ENCODE measurements at regions not wholly inside any gene's neighbourhood (a gene's known extent, or its start where the extent isn't known, plus 50 kb on each side); places are given as distances from the start of the nearest gene placed in this dataset.

DNA sequence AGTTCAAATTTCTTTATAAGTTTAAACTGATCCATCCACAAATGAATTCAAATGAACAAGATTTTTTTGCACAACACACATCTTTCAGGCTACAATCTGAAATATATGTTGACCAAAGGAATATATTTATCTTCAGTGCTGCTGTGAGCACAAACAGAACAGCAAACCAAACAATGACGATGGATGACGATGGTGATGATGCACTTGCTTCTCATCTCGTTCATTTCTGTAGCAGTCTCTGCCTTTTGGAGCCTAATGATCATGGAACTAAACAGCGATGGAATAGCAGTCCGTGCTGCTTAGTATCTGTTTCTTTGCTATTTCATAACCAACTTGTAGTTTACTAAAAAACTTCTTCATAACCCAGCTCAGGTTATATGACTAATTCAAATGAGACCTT is 220.7 kb upstream of the BLID start:
- DNase-seq (ENCODE audit: extremely low spot score), result no peak
- no peaks in the 10 kb centered on the region for H3K4me1 ChIP-seq (ENCODE audit: insufficient read depth)
- H3K27ac ChIP-seq (ENCODE audit: low read depth), result no peak overlapping the region
- H3K4me3 ChIP-seq (ENCODE audit: low read depth, low read length), result no peak overlapping the region
- 78% methylated on average over 5 of the region's 5 CpGs for WGBS
- no peaks in the 10 kb centered on the region for H3K36me3 ChIP-seq (ENCODE audit: insufficient read depth)

DNA sequence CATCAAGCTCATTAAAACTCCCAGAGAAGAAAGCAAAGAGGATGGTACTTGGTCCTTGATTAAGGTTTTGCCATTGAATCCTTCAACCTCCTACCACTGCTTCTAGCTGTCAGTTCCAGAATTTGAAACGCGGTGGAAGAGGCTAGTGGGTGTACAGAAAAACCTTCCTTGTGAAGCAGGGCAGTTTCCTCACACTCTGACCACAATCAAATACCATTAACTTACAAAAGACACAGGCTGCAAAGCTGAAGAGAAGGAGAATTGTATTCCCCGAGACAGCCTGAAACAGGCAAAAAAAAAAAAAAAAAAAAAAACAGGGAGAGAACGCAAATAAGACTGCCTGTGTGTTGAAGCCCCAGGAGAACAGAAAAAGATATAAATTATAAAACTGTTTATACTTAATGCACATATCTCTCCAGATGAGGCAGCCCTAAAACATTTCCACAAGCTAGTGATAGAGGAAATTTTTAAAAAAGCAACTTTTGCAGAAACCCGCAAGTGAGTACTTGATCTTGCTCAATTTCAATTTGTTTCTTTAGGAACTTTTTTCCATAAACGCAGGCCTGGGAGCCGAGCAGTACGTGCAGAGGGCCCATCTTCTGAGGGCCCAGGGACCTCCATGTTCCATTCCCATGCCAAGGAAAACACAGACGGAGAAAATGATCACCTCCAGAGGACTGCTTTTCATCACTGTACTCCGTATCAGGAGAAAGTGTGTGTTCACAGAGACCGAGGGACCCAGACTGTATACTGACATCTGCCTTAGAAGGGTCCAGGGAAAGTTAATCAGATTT is 218.7 kb upstream of the BLID start:
- DNase-seq (ENCODE audit: extremely low spot score), result no peak
- H3K4me1 ChIP-seq (ENCODE audit: insufficient read depth), result no peaks in the 10 kb centered on the region
- H3K36me3 ChIP-seq (ENCODE audit: insufficient read depth), result no peaks in the 10 kb centered on the region
- 54% methylated on average over 11 of the region's 11 CpGs for WGBS
- no peak overlapping the region for H3K27ac ChIP-seq (ENCODE audit: low read depth)
- no peak overlapping the region for H3K4me3 ChIP-seq (ENCODE audit: low read depth, low read length)

DNA sequence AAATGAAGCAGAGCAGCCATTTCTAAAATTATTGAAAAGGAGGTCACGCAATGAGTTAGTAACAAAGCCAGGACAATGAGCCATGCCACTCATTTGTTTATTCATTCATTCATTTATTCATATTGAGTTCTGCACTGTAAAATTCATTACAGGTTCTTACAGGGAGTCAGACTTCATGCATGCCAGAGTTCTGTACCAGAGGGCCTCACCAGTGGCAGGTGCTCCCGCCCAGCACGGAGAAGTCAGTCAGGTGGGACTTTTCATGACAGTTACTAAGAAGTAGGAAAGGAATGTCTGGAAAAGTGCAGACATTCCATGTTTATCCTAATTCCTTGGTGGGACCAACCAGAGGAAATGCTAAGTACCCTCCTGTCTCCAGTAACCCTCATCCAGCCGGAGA is 217.5 kb upstream of the BLID start:
- 98% methylated on average over 4 of the region's 4 CpGs for WGBS
- no peaks in the 10 kb centered on the region for H3K4me1 ChIP-seq (ENCODE audit: insufficient read depth)
- no peak for DNase-seq (ENCODE audit: extremely low spot score)
- no peak overlapping the region for H3K4me3 ChIP-seq (ENCODE audit: low read depth, low read length)
- no peak overlapping the region for H3K27ac ChIP-seq (ENCODE audit: low read depth)
- H3K36me3 ChIP-seq (ENCODE audit: insufficient read depth), result no peaks in the 10 kb centered on the region

DNA sequence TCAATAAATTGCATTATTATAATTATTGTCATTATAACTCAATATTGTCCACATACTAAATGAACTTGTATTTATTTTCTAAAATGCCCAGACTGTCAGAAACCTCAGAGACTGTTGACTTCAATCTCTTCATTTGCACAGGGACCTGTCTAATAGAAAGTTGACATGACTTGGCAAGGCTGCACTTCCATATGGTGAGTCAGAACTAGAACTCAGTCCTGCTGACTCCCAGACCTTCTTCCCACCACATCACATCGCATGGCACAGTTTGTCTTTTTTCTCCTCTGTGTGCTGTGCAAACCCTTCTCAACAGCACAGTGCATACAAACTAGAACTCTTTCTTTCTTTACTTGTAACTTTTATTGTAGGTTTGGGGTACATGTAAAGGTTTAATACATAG is 215.1 kb upstream of the BLID start:
- DNase-seq (ENCODE audit: extremely low spot score), result no peak
- 86% methylated on average over 1 of the region's 1 CpG for WGBS
- no peak overlapping the region for H3K27ac ChIP-seq (ENCODE audit: low read depth)
- no peaks in the 10 kb centered on the region for H3K36me3 ChIP-seq (ENCODE audit: insufficient read depth)
- no peak overlapping the region for H3K4me3 ChIP-seq (ENCODE audit: low read depth, low read length)
- no peaks in the 10 kb centered on the region for H3K4me1 ChIP-seq (ENCODE audit: insufficient read depth)

DNA sequence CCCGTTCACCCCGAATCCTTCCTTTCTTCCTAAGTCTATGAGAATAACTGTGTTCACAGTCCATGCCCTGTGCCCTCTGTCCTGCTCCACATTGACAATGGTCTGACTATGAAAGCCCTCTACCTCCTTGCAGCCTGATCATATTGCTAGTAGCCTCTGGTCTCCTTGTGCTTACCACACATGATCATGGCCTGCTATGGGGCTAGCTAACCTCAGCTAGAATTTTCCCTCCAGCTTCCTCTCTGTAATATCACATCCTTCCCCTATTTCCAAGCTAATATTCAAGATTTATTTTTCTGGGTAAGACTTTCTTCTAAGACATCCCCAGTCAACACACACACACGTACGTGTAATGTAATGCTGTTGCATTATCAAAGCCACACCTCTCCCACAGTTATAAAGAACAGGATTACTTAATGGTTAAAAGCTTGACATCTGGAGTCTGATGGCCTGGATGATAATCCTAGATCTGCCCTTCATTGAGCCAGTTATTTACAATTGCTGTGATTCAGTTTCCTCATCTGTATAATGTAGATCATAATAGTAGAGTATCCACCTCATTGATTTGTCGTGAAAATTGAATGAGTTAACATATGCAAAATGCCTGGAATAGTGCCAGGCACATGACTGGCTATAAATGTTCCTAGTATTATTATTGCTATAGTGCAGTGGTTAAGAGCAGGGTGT is 214.4 kb upstream of the BLID start:
- DNase-seq (ENCODE audit: extremely low spot score), result no peak
- Histone ChIP-seq H3K4me3 (ENCODE audit: low read depth, low read length) (no peak overlapping the region), H3K4me1 (ENCODE audit: insufficient read depth) (no peaks in the 10 kb centered on the region), H3K36me3 (ENCODE audit: insufficient read depth) (no peaks in the 10 kb centered on the region), H3K27ac (ENCODE audit: low read depth) (no peak overlapping the region)
- 76% methylated on average over 5 of the region's 5 CpGs for WGBS

DNA sequence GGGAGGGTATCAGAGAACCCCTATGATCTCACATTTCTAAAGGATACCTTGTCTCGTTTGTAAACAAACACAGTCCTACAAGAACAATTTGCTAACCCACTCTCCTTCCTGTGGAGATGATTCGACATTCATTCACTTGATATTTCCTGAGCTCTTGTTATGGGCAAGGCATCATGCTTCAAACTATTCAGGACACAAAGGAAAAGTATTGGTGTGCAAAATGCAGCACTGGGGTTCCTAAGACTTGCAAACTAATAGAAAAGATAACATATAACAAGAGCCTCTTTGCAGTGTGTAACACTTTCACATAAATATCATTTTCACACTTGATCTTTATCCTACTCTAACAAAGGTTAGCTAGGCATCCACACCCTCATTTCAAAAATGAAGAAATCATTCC is 211.5 kb upstream of the BLID start:
- H3K4me3 ChIP-seq (ENCODE audit: low read depth, low read length), result no peak overlapping the region
- WGBS, result 72% methylated on average over 2 of the region's 2 CpGs
- no peaks in the 10 kb centered on the region for H3K36me3 ChIP-seq (ENCODE audit: insufficient read depth)
- no peaks in the 10 kb centered on the region for H3K4me1 ChIP-seq (ENCODE audit: insufficient read depth)
- H3K27ac ChIP-seq (ENCODE audit: low read depth), result no peak overlapping the region
- DNase-seq (ENCODE audit: extremely low spot score), result no peak

DNA sequence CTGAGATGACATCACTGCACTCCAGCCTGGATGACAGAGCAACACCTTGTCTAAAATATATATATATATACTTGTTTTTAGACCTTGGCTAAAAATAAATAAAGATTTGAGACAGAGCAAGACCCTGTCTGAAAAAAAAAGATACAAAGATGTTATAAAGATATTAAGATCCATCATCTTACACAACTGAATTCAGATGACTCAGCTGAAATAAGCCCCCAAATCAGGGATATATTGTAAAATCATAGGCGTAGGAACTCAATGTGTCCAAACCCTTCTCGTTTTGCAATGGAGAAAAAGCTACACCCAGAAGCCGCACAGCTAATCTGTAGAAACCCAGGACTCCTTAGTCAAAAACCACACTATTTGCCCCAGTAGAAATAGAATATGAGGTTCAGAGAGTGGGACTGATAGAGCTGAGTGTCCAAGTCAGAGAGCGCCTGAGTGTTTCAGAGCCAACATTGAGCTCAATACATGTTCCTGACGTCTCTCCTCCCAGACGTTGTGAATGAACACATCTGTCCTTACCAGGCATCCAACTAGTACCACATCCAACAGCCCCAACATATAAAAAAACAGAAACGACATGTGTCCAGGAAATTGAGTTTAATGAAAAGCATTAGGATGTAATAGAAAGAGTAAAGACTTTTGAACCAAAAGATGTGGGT is 207.9 kb upstream of the BLID start:
- Histone ChIP-seq H3K36me3 (ENCODE audit: insufficient read depth) (no peaks in the 10 kb centered on the region), H3K27ac (ENCODE audit: low read depth) (no peak overlapping the region), H3K4me1 (ENCODE audit: insufficient read depth) (no peaks in the 10 kb centered on the region), H3K4me3 (ENCODE audit: low read depth, low read length) (no peak overlapping the region)
- 73% methylated on average over 7 of the region's 7 CpGs for WGBS
- DNase-seq (ENCODE audit: extremely low spot score), result no peak

DNA sequence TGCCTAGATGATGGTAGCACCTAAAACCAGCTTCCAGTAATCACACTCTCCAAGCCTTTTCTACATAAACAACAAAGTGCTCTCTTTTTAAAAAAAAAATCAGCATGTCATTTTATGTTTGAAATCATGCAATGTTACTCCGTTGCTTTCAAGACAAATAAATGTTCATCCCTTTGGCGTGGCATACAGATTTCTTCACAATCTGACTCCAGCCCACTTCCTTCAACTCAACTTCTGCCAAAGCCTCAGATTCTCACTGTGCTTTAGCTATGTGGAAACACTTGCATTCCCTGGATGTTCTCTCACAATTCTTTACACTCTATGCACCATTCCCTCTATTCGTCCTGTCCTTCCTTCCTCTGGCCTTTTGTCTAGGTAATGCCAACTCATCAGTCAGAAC is 206.3 kb upstream of the BLID start:
- 29% methylated on average over 3 of the region's 3 CpGs for WGBS
- DNase-seq (ENCODE audit: extremely low spot score), result no peak
- H3K4me3 ChIP-seq (ENCODE audit: low read depth, low read length), result no peak overlapping the region
- no peaks in the 10 kb centered on the region for H3K36me3 ChIP-seq (ENCODE audit: insufficient read depth)
- no peaks in the 10 kb centered on the region for H3K4me1 ChIP-seq (ENCODE audit: insufficient read depth)
- H3K27ac ChIP-seq (ENCODE audit: low read depth), result no peak overlapping the region

DNA sequence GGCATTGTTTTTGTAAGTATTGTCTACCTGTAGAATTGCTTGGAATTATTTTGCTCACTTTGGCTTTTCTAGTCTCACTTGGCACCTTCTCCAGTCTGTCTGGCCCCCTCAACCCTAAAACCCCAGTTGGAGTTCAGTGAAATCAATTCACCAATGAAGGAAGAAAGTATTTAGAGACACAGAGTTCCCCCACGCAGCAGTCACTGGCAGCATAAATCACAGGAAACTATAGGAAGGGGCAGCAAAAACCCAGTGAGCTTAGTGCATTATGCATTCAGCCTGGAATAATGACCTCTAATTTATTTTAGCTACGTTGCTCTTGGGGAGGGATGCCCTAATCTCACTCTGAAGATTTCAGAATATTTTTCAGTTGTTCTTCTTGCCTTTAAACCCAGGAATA is 204.7 kb upstream of the BLID start:
- no peak for DNase-seq (ENCODE audit: extremely low spot score)
- Histone ChIP-seq H3K27ac (ENCODE audit: low read depth) (no peak overlapping the region), H3K36me3 (ENCODE audit: insufficient read depth) (no peaks in the 10 kb centered on the region), H3K4me3 (ENCODE audit: low read depth, low read length) (no peak overlapping the region), H3K4me1 (ENCODE audit: insufficient read depth) (no peaks in the 10 kb centered on the region)
- 72% methylated on average over 2 of the region's 2 CpGs for WGBS

DNA sequence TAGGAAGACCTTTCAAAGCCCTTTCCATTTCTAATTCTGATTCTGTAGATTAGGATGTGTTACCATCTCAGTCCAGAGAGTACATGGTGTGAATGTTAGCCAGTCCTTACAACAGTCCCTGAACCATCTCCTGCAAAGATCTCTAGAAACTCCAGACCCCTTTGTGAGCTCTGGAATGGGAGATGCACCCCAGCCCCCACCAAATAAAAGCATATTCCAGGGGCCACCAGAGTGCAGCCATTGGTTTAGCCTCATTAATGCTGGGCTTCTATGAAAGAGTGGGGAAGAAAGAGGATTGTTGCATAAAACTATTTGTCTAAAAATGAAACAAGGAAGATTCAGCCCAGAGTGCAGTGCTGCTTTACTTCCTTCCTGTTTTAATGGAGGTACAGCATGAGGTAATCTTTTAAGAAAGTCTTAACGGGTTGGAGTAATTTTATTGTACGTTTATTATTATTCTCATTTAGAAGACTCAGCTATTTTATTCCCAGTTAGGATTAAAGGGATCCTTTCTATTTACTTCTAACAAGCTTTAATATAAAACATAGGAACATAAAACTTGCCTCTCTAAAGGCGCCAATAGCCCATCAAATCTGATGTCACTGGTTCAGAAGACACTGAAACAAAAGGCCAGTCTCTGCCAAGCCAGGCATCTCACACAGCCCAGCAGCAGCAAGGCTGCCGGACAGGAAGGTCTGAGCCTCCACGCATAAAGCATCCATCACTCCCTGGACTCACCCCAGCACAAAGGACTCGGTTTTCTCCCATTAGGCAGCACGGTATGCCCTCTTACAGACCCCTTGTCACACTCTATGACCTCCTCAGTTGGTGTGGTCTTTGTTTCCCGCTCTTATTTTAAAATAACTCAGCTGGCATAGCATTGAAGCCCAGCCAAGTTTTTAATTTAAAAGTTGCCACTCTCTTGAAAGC is 203.9 kb upstream of the BLID start:
- no peaks in the 10 kb centered on the region for H3K36me3 ChIP-seq (ENCODE audit: insufficient read depth)
- no peak overlapping the region for H3K27ac ChIP-seq (ENCODE audit: low read depth)
- no peak for DNase-seq (ENCODE audit: extremely low spot score)
- 37% methylated on average over 8 of the region's 8 CpGs for WGBS
- H3K4me1 ChIP-seq (ENCODE audit: insufficient read depth), result no peaks in the 10 kb centered on the region
- no peak overlapping the region for H3K4me3 ChIP-seq (ENCODE audit: low read depth, low read length)

DNA sequence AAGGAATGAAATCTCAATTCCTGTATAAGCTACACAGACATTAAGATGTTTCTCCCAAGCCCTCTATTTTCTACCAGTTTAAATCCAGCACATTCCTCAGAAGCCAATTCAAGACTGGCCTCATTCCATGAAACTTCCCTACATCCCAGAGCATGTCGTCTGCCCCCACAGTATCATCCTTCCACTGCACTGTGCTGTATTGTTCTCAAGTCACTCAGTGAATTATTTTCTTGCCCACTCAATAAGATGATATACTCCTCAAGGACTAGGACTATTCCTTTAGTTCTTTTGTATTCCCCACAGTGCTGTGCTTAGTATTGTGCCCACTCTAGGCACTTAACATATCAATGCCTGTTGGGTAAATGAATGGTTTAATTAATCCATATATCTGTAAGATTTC is 203.1 kb upstream of the BLID start:
- Histone ChIP-seq H3K27ac (ENCODE audit: low read depth) (no peak overlapping the region), H3K36me3 (ENCODE audit: insufficient read depth) (no peaks in the 10 kb centered on the region), H3K4me1 (ENCODE audit: insufficient read depth) (no peaks in the 10 kb centered on the region), H3K4me3 (ENCODE audit: low read depth, low read length) (no peak overlapping the region)
- WGBS, result 30% methylated on average over 1 of the region's 1 CpG
- DNase-seq (ENCODE audit: extremely low spot score), result no peak

DNA sequence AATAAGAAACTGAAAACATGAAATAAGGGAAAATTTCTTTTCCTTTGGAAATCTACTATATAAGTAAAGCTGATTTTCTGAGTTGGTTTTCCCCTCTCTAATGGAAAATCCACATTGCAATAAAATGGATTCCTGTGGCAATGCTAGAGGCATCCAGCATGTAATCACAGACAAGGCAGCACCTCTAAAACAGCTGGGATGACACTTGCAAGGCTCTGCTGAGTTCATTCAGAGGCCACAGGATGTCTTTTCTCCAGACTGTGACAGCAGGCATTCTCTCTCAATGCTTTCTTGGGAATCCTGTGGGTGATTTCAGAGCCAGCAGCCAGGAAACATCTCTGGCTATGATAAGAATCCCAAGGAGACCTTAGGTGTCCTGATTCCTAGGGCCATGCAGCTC is 201.3 kb upstream of the BLID start:
- no peak overlapping the region for H3K4me3 ChIP-seq (ENCODE audit: low read depth, low read length)
- peak; percentile 62 for DNase-seq (ENCODE audit: extremely low spot score)
- no peaks in the 10 kb centered on the region for H3K4me1 ChIP-seq (ENCODE audit: insufficient read depth)
- no peaks in the 10 kb centered on the region for H3K36me3 ChIP-seq (ENCODE audit: insufficient read depth)
- no peak overlapping the region for H3K27ac ChIP-seq (ENCODE audit: low read depth)

DNA sequence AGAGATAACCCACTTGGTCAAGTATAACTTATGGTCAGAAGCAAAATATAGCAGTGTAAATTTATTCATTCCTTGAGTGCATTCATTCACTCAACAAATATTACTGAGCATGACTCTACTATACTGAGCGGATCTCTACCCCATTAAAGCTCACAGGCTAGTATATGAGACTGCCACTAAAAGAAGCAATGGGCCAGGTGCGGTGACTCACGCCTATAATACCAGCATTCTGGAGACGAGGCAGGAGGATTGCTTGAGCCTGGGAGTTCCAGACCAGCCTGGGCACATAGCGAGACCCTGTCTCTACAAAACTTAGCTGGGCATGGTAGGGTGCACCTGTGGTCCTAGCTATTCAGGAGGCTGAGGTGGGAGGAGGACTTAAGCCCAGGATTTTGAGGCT is 197.6 kb upstream of the BLID start:
- Histone ChIP-seq H3K27ac (ENCODE audit: low read depth) (no peak overlapping the region), H3K4me3 (ENCODE audit: low read depth, low read length) (no peak overlapping the region), H3K4me1 (ENCODE audit: insufficient read depth) (no peaks in the 10 kb centered on the region), H3K36me3 (ENCODE audit: insufficient read depth) (no peaks in the 10 kb centered on the region)
- DNase-seq (ENCODE audit: extremely low spot score), result no peak
- WGBS, result 93% methylated on average over 5 of the region's 5 CpGs

Data from urinary bladder (tissue), 3 donors.